Neural progenitor cell (in vitro differentiated cells): ENCODE measurements at regions not wholly inside any gene's neighbourhood (a gene's known extent, or its start where the extent isn't known, plus 50 kb on each side); places are given as distances from the start of the nearest gene placed in this dataset.

Experiments used
- EZH2 ChIP-seq: fragments of 200-600 bp; sonication (generic); IDR thresholded peaks from 2 replicates; pipeline ENCODE4 v1.6.1; 2017; ENCODE audit warnings: antibody characterized with exemption, mild to moderate bottlenecking, moderate library complexity
- TF ChIP-seq, protein P1 (sequence below): fragments of 200-600 bp; sonication (generic); IDR thresholded peaks from 2 replicates; pipeline ENCODE4 v1.5.1; 2017; ENCODE audit warnings: antibody characterized with exemption, mild to moderate bottlenecking

GRCh38 chr21:35511696-35512162 lies 462.6 kb upstream of the RUNX1 start:
- TF ChIP-seq, protein P1, sequence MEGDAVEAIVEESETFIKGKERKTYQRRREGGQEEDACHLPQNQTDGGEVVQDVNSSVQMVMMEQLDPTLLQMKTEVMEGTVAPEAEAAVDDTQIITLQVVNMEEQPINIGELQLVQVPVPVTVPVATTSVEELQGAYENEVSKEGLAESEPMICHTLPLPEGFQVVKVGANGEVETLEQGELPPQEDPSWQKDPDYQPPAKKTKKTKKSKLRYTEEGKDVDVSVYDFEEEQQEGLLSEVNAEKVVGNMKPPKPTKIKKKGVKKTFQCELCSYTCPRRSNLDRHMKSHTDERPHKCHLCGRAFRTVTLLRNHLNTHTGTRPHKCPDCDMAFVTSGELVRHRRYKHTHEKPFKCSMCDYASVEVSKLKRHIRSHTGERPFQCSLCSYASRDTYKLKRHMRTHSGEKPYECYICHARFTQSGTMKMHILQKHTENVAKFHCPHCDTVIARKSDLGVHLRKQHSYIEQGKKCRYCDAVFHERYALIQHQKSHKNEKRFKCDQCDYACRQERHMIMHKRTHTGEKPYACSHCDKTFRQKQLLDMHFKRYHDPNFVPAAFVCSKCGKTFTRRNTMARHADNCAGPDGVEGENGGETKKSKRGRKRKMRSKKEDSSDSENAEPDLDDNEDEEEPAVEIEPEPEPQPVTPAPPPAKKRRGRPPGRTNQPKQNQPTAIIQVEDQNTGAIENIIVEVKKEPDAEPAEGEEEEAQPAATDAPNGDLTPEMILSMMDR: no peak
- TF ChIP-seq EZH2: no peak
